HepG2 (cell line): ENCODE measurements at regions not wholly inside any gene's neighbourhood (a gene's known extent, or its start where the extent isn't known, plus 50 kb on each side); places are given as distances from the start of the nearest gene placed in this dataset.

Source experiments
- ATAC-seq: fragments of 200-7000 bp; cut with Tn5 transposase; 3 replicates; pipeline ENCODE4 v1.9.1; 2020; ENCODE audit warnings: mild to moderate bottlenecking, moderate library complexity
- BruUV-seq: library from RNA; stranded (reverse); fragments of 400-500 nt; replicated peaks from 2 replicates; lab custom pipeline; 2021; lab: Mats Ljungman, UMichigan
- CTCF ChIA-PET: fragments of 300-600 bp; formaldehyde crosslinking; extraction: SDS; loops from one replicate; lab custom pipeline; 2021; ENCODE audit warnings: low total read pairs, inconsistent platforms, low intra/inter-chr PET ratio; lab: Yijun Ruan, JAX
- POLR2A ChIA-PET: fragments of 350-600 bp; sonication (Branson Sonifier 250); formaldehyde crosslinking; loops from one replicate; lab custom pipeline; 2020; ENCODE audit warnings: antibody characterized with exemption, inconsistent platforms; lab: Yijun Ruan, JAX
- DNase-seq: peaks from one replicate; pipeline ENCODE4 v3.0.0-alpha.2; 2015; ENCODE audit warnings: low spot score
- FAIRE-seq: peaks from 3 replicates; lab custom pipeline; 2011; peaks lifted over from hg19 to GRCh38; lab: Jason Lieb, UNC
- H2AFZ ChIP-seq: one replicate; pipeline ENCODE4 v1.6.1; 2011; ENCODE audit warnings: low read length, inconsistent platforms
- H3K27ac ChIP-seq: fragments of 300-600 bp; 3 replicates; pipeline ENCODE4 v1.8.0; 2011; ENCODE audit warnings: mixed run types, mild to moderate bottlenecking, mixed read lengths, low read length, inconsistent platforms; ENCODE audit not compliant: insufficient read depth; ENCODE audit errors: extremely low read length
- H3K27me3 ChIP-seq, 2 experiments: fragments of 200-600 bp in 1 of 2; 2 replicates in 1 of 2; 3 replicates in 1 of 2; pipeline versions ENCODE4 v1.6.0 to v1.8.0; 2011; ENCODE audit warnings: low read length in 2 of 2, mild to moderate bottlenecking in 2 of 2, moderate library complexity in 2 of 2, inconsistent platforms in 1 of 2; ENCODE audit not compliant: insufficient read depth in 2 of 2, control insufficient read depth in 1 of 2
- H3K36me3 ChIP-seq, 2 experiments: fragments of 200-600 bp in 1 of 2; replicated peaks in 1 of 2; 2 replicates in 1 of 2; 3 replicates in 1 of 2; pipeline versions ENCODE4 v1.5.1 to v1.8.0; 2011; ENCODE audit warnings: low read length in 2 of 2, inconsistent platforms in 1 of 2; ENCODE audit not compliant: insufficient read depth in 2 of 2, control insufficient read depth in 1 of 2
- H3K4me1 ChIP-seq: 2 replicates; pipeline ENCODE4 v1.5.1; 2012; ENCODE audit warnings: low read length, inconsistent platforms; ENCODE audit not compliant: insufficient read depth
- H3K4me2 ChIP-seq: 2 replicates; pipeline ENCODE4 v1.6.0; 2011; ENCODE audit warnings: low read depth, low read length, inconsistent platforms
- H3K4me3 ChIP-seq, 3 experiments: fragments of 200-600 bp in 1 of 3; sonication (generic), shearing (Covaris generic) in 1 of 3; replicated peaks in 1 of 3; 2 replicates each; pipeline ENCODE4 v1.5.1; 2011 to 2016; ENCODE audit warnings: low read length in 3 of 3, inconsistent platforms in 2 of 3, low read depth in 2 of 3, mild to moderate bottlenecking in 2 of 3, control low read depth in 1 of 3, mixed read lengths in 1 of 3; ENCODE audit not compliant: insufficient read depth in 1 of 3
- H3K79me2 ChIP-seq: one replicate; pipeline ENCODE4 v1.6.1; 2011; ENCODE audit warnings: low read length, inconsistent platforms; ENCODE audit not compliant: insufficient read depth
- H3K9ac ChIP-seq: 2 replicates; pipeline ENCODE4 v1.6.0; 2011; ENCODE audit warnings: mild to moderate bottlenecking, low read depth, low read length, inconsistent platforms; ENCODE audit not compliant: insufficient read depth
- H3K9me3 ChIP-seq: 2 replicates; pipeline ENCODE4 v1.5.1; 2012; ENCODE audit warnings: mild to moderate bottlenecking, low read length
- H4K20me1 ChIP-seq: 2 replicates; pipeline ENCODE4 v1.6.0; 2011; ENCODE audit warnings: inconsistent platforms, mild to moderate bottlenecking, low read length, moderate library complexity; ENCODE audit not compliant: insufficient read depth
- DMAP1 ChIP-seq: IDR thresholded peaks from 2 replicates; pipeline ENCODE4 v1.6.1; 2016
- DNMT3B ChIP-seq: conservative IDR thresholded peaks from 2 replicates; pipeline ENCODE4 v1.6.1; 2016; ENCODE audit warnings: missing biosample characterization, control low read depth
- ERF ChIP-seq: IDR thresholded peaks from 2 replicates; pipeline ENCODE4 v1.6.1; 2018; ENCODE audit warnings: missing biosample characterization, missing genetic modification reagents
- HDAC2 ChIP-seq: sonication (generic); formaldehyde crosslinking; IDR thresholded peaks from 2 replicates; pipeline ENCODE4 v1.4.0; 2020; ENCODE audit warnings: missing genetic modification reagents
- NCOA5 ChIP-seq: sonication (generic); formaldehyde crosslinking; IDR thresholded peaks from 2 replicates; pipeline ENCODE4 v1.4.0; 2020; ENCODE audit warnings: missing genetic modification reagents
- NR1H2 ChIP-seq: sonication (generic); formaldehyde crosslinking; IDR thresholded peaks from 2 replicates; pipeline ENCODE4 v1.8.1; 2022; ENCODE audit warnings: low read depth, missing genetic modification reagents, borderline replicate concordance
- REST ChIP-seq, 2 experiments: IDR thresholded peaks; 2 replicates each; pipeline ENCODE4 v1.6.1; 2011 to 2012; ENCODE audit warnings: low read length in 2 of 2, borderline replicate concordance in 1 of 2, low read depth in 1 of 2, mild to moderate bottlenecking in 1 of 2, moderate library complexity in 1 of 2
- RNF2 ChIP-seq: fragments of 450-650 bp; conservative IDR thresholded peaks from 2 replicates; pipeline ENCODE4 v1.6.1; 2016; ENCODE audit warnings: low read depth
- THRA ChIP-seq: sonication (generic); formaldehyde crosslinking; IDR thresholded peaks from 2 replicates; pipeline ENCODE4 v1.4.0; 2020; ENCODE audit warnings: missing genetic modification reagents, borderline replicate concordance
- ZKSCAN1 ChIP-seq: fragments of 150-350 bp; IDR thresholded peaks from 2 replicates; pipeline ENCODE4 v1.6.1; 2014; ENCODE audit warnings: low read length
- ZNF431 ChIP-seq: sonication (generic); formaldehyde crosslinking; IDR thresholded peaks from 2 replicates; pipeline ENCODE4 v1.9.0; 2022; ENCODE audit warnings: missing genetic modification reagents, low read depth, mild to moderate bottlenecking, borderline replicate concordance
- ZNF644 ChIP-seq: IDR thresholded peaks from 2 replicates; pipeline ENCODE4 v1.6.1; 2016; ENCODE audit warnings: low read depth
- ZNF800 ChIP-seq: sonication (generic); formaldehyde crosslinking; IDR thresholded peaks from 2 replicates; pipeline ENCODE4 v1.4.0; 2020; ENCODE audit warnings: missing genetic modification reagents
- WGBS: methylation state at CpG from one replicate; pipeline ENCODE4 v1.1.6; 2017; ENCODE audit warnings: low lambda C conversion rate; 5-methylcytosine and 5-hydroxymethylcytosine counted together
- in situ Hi-C: cut with HindIII; loops from 2 replicates; pipeline ENCODE4 v1.10.0; 2017; ENCODE audit warnings: low pct_unique_long_range_greater_than_20kb; ENCODE audit not compliant: extremely low pct_ligation_motif_present
- intact Hi-C: fragments of 100-400 bp; cut with micrococcal nuclease; formaldehyde crosslinking; loops from one replicate; pipeline ENCODE4 v1.10.0; 2022; ENCODE audit not compliant: unreplicated experiment

GRCh38 chr3:59483191-59483590 lies 433.4 kb upstream of the CFAP20DC start:
- Histone ChIP-seq H3K36me3 (no peaks in the 10 kb centered on the region), H3K27me3 (no peaks in the 10 kb centered on the region; a peak in 1 of 5 replicates), H4K20me1 (no peaks in the 10 kb centered on the region), H3K9me3 (no peaks in the 10 kb centered on the region), H3K27ac (no peak overlapping the region), H3K4me3 (no peak overlapping the region), H3K9ac (no peak overlapping the region), H3K4me1 (no peaks in the 10 kb centered on the region), H3K79me2 (no peaks in the 10 kb centered on the region), H2AFZ (no peak overlapping the region), H3K4me2 (no peak overlapping the region)
- CTCF ChIA-PET = no interaction called here
- in situ Hi-C loops (no loop called here), intact Hi-C loops (no loop called here)
- no peak for FAIRE-seq
- BruUV-seq = no TSS peak
- WGBS = 6% methylated on average over 3 of the region's 3 CpGs
- TF ChIP-seq ZNF644 (no peak), ZNF800 (CRISPR knock-in tag) (no peak), ERF (CRISPR knock-in tag) (no peak), HDAC2 (CRISPR knock-in tag) (no peak), RNF2 (no peak), ZKSCAN1 (no peak), DNMT3B (CRISPR knock-in tag) (no peak), THRA (CRISPR knock-in tag) (no peak), REST (IDR thresholded peaks at IDR 0.05; ENCODE audit: borderline replicate concordance in 1 of 2, low read depth in 1 of 2, low read length in 2 of 2) (no peak), NR1H2 (CRISPR knock-in tag) (no peak), ZNF431 (no peak), NCOA5 (no peak), DMAP1 (no peak)
- POLR2A ChIA-PET = no interaction called here
- no peak for ATAC-seq
- no peak for DNase-seq
